Bronchial epithelial cell (primary cell): ENCODE measurements at regions not wholly inside any gene's neighbourhood (a gene's known extent, or its start where the extent isn't known, plus 50 kb on each side); places are given as distances from the start of the nearest gene placed in this dataset.
A peak's percentile ranks its signal among the peaks of the same experiment; 100 is the strongest.

Experiments
- DNase-seq: peaks from one replicate; pipeline ENCODE4 v3.0.0-alpha.2; 2010; ENCODE audit warnings: low read depth
- FAIRE-seq: peaks from 2 replicates; lab custom pipeline; 2011; peaks lifted over from hg19 to GRCh38; lab: Jason Lieb, UNC
- H3K27me3 ChIP-seq: 2 replicates; pipeline ENCODE4 v1.5.1; 2011; ENCODE audit warnings: low read length; ENCODE audit not compliant: control insufficient read depth, insufficient read depth
- H3K36me3 ChIP-seq: 2 replicates; pipeline ENCODE4 v1.5.1; 2011; ENCODE audit warnings: low read length; ENCODE audit not compliant: control insufficient read depth, insufficient read depth
- H3K4me3 ChIP-seq: 2 replicates; pipeline ENCODE4 v1.5.1; 2011; ENCODE audit warnings: mild to moderate bottlenecking, low read depth, low read length, control low read depth
- TF ChIP-seq, protein P1 (sequence below): IDR thresholded peaks from 2 replicates; pipeline ENCODE4 v1.5.1; 2011; ENCODE audit warnings: mild to moderate bottlenecking, moderate library complexity, low read length, control low read depth, inconsistent platforms; ENCODE audit not compliant: insufficient read depth, severe bottlenecking

- H3K4me3 ChIP-seq: no peak overlapping the region
- no peaks in the 10 kb centered on the region for H3K27me3 ChIP-seq
- no peak for FAIRE-seq
- H3K36me3 ChIP-seq: no peaks in the 10 kb centered on the region
- TF ChIP-seq, protein P1, sequence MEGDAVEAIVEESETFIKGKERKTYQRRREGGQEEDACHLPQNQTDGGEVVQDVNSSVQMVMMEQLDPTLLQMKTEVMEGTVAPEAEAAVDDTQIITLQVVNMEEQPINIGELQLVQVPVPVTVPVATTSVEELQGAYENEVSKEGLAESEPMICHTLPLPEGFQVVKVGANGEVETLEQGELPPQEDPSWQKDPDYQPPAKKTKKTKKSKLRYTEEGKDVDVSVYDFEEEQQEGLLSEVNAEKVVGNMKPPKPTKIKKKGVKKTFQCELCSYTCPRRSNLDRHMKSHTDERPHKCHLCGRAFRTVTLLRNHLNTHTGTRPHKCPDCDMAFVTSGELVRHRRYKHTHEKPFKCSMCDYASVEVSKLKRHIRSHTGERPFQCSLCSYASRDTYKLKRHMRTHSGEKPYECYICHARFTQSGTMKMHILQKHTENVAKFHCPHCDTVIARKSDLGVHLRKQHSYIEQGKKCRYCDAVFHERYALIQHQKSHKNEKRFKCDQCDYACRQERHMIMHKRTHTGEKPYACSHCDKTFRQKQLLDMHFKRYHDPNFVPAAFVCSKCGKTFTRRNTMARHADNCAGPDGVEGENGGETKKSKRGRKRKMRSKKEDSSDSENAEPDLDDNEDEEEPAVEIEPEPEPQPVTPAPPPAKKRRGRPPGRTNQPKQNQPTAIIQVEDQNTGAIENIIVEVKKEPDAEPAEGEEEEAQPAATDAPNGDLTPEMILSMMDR: no peak
- DNase-seq: peak; percentile 63
Observed at GRCh38 chr18:45403341-45404049, 211.8 kb upstream of the SLC14A2 start.

GRCh38 chr18:45408218-45408617 is 207.1 kb upstream of the SLC14A2 start:
- TF ChIP-seq, protein P1: no peak
- peak; percentile 32 for FAIRE-seq

DNA sequence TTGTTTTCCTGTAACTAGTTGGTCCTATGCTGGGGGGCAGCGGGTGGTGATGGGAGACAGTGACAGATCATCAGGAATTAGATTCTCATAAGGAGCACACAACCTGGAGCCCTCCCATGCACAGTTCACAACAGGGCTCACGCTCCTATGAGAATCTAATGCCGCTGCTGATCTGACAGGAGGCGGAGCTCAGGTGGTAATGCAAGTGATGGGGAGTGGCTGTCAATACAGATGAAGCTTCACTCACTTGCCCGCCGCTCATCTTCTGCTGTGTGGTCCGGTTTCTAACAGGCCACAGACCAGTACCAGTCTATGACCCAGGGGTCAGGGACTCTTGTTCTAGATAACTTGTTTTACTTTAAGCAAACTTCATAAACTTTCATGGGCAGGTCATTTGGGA is 205.3 kb upstream of the SLC14A2 start:
- TF ChIP-seq, protein P1: no peak
- Histone ChIP-seq H3K4me3 (no peak overlapping the region), H3K36me3 (no peaks in the 10 kb centered on the region), H3K27me3 (no peaks in the 10 kb centered on the region)
- FAIRE-seq: no peak
- DNase-seq: no peak

More at GRCh38 chr18:45408218-45408617, 207.1 kb upstream of the SLC14A2 start:
- no peak overlapping the region for H3K4me3 ChIP-seq
- H3K27me3 ChIP-seq: no peaks in the 10 kb centered on the region
- DNase-seq: peak; percentile 44
- H3K36me3 ChIP-seq: no peaks in the 10 kb centered on the region

GRCh38 chr18:45412577-45412976 is 202.7 kb upstream of the SLC14A2 start:
- TF ChIP-seq, protein P1: no peak
- Histone ChIP-seq H3K4me3 (no peak overlapping the region), H3K36me3 (no peaks in the 10 kb centered on the region), H3K27me3 (no peaks in the 10 kb centered on the region)
- FAIRE-seq (peak; percentile 68), DNase-seq (peak; percentile 91)

DNA sequence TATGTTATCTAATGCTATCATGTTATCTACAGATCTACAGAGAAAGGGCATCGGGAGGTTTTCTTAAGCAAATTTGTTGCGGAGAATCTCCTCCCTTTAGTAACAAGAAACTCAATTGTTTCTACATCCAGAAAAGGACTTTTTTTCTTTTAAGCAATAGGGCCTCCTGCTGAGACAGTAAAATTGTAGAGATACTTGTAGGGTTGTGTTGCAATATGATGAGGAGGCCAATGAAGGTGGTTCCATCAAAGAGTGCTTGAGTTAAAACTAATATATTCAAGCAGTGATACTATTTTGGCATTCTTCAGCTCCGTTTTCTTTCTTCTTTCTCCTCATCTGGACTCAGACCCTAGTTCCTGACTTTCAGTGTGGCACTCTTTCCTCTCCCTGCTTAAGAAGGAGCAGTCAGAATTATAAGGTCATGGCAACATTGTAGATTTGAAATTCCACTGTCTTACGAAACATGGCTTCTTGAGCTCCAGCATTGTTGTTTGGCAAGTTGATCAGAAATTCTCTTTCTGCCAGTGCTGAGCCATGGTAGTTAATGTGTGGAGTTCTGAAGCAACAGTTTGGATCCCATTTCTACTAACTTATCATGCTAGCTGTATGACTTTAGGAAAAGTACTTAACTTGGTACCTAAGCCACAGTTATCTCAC is 202.0 kb upstream of the SLC14A2 start:
- FAIRE-seq: no peak
- DNase-seq: peak; percentile 49
- TF ChIP-seq, protein P1: no peak
- H3K27me3 ChIP-seq: no peaks in the 10 kb centered on the region
- no peak overlapping the region for H3K4me3 ChIP-seq
- H3K36me3 ChIP-seq: no peaks in the 10 kb centered on the region
